A172 (cell line): ENCODE measurements at regions not wholly inside any gene's neighbourhood (a gene's known extent, or its start where the extent isn't known, plus 50 kb on each side); places are given as distances from the start of the nearest gene placed in this dataset.
A peak's percentile ranks its signal among the peaks of the same experiment; 100 is the strongest.
"Not testable (repeated sequence)": the region's sequence is repeated elsewhere in the genome, so short reads cannot be mapped to it uniquely, and the experiment has no call there.

ENCODE experiments used
- DNase-seq: peaks from one replicate; pipeline ENCODE4 v3.0.0-alpha.2; 2015; ENCODE audit warnings: low spot score

- DNase-seq, result no peak
These were observed 96.5 kb upstream of the HS6ST1 start for GRCh38 chr2:128414946-128415778.

DNA sequence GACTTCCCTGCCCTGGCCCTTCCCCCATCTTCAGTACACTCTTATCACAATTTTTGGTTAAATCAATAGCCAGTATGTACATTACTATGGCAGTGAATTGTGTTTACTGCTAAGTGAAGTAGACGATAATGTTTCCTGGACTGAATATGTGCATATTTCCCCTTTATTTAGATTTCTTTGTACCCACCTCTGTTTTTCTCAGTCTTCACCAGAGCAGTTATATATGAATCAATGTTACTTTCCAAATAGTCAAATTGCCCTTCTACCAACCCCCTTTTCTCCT is 97.1 kb upstream of the HS6ST1 start:
- no peak for DNase-seq

GRCh38 chr2:128416109-128416785 is 97.6 kb upstream of the HS6ST1 start:
- no peak for DNase-seq

DNA sequence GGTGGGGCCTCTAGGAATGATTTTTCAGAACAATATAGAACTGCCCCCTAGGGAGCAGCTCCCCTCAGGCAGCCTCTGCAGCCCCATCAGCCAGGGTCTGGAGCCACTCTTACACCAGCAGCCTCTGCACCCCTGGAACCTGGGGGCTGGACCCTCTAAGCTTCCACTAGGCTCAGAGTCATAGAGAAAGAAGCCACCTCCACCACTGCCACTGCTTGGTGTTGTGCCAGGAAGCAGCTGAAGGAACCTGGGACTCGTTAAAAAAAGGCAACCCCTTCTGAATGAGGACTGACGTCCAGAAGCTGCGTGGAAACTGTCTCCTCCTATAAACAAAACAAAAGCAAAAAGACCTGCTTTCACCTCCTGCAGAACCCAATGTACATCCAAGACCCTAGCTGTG is 98.1 kb upstream of the HS6ST1 start:
- no peak for DNase-seq

GRCh38 chr2:128417264-128417663 is 98.6 kb upstream of the HS6ST1 start:
- DNase-seq, result not testable (repeated sequence)

DNA sequence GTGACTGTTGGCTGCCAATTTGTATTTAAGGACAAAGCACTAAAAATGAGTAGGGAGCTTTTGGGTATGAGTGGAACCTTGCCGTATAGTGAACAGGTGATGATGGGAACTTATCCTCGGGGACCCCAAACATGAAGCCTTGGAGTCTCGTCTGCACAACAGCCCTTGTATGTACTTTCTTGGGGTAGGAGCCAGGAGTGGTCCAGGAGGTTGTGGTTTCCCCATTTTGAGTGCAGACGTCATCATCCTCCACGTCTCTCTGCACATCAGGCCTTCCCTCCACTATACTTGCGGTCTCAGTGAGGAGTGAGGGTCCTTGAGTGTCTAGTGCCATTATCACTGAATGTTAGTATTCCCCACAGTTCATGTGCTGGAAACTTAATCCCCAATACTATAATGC is 101.5 kb upstream of the HS6ST1 start:
- DNase-seq, result no peak

DNA sequence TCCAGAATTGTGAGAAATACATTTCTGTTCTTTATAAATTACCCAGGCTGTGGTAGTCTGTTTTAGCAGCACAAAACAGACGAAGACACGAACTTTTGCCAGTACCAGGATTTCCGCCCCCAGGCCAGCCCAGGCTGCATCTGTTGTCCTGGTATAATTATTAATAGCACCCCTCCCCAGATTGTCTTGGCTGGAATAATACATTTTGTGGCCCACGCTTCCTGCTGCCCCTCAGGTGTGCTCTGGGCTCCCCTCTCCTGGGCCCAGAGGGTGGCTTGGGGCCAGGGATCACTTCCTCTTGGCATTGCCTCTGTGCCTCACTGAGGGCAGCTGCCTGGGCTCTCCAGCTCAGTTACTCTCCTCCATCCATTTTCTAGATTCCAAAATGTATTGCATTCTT is 102.1 kb upstream of the HS6ST1 start:
- DNase-seq, result no peak

- DNase-seq, result no peak
These were observed 102.6 kb upstream of the HS6ST1 start for GRCh38 chr2:128421286-128421685.

GRCh38 chr2:128421861-128422311 is 103.2 kb upstream of the HS6ST1 start:
- DNase-seq, result no peak

- DNase-seq, result peak; percentile 61
These were observed 103.9 kb upstream of the HS6ST1 start for GRCh38 chr2:128422571-128422970.

DNA sequence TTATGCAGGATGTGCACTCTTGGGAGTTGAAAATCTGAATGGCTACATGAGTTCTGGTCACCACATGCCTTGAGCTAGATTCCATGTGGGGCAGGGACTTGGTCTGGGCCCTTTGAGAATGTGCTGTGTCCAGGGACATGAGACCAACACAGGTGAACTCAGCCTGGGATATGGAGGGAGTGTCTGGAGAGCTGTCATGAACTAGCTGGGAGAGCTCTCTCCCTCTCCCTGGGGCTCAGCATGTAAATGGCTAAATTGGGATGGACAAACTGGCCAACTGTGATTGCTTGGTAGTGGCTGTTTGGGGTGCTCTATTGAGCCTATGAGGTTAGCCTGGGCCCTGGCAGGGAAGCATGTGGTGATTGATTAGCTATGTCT is 105.1 kb upstream of the HS6ST1 start:
- no peak for DNase-seq

- no peak for DNase-seq
These were observed 105.9 kb upstream of the HS6ST1 start for GRCh38 chr2:128424406-128425171.

- DNase-seq, result no peak
These were observed 106.5 kb upstream of the HS6ST1 start for GRCh38 chr2:128425216-128425615.

DNA sequence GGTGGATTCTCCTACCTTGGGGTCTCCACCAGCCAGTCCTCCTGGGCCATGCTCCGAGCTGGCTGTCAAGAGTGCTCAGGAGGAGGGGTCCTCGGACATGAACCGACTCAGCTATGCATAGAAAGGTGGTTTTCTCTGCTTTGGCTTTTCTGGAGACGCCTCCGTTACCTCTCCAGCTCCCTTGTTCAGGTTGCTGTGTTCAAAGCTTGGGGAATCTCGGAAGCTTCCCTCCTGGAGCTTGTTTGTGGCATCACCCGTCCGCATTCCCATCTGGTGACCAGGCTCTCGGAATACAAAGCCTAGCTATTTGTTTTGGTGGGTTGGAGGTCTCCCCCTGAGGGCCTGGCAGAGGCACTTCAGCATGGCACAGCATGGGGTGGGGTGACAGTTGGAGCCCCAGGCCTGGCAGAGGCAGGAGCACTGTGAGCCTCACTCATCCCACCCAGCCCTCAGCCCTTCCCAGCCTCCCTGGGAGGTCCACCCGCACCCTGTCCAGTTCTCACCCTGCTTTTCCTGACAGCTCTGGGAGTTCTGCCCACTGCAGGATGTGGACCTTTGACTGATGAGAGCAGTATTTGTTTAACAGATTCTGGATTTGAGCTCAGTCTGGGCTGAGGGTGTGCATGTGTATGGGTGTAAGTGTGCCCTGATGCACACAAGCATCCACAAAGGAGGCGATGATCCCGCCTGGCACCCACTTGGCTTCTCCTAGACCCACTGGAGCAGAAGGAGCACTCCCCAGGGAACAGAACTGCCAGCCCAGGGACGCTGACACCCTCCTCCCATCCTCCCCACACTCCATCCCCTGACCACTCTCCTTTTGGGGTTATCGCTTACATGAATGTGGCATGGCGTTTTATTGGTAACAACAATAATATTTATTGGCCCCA is 107.3 kb upstream of the HS6ST1 start:
- peak; percentile 22 for DNase-seq

GRCh38 chr2:128427413-128427755 is 108.7 kb upstream of the HS6ST1 start:
- no peak for DNase-seq

GRCh38 chr2:128428415-128428814 is 109.7 kb upstream of the HS6ST1 start:
- no peak for DNase-seq

DNA sequence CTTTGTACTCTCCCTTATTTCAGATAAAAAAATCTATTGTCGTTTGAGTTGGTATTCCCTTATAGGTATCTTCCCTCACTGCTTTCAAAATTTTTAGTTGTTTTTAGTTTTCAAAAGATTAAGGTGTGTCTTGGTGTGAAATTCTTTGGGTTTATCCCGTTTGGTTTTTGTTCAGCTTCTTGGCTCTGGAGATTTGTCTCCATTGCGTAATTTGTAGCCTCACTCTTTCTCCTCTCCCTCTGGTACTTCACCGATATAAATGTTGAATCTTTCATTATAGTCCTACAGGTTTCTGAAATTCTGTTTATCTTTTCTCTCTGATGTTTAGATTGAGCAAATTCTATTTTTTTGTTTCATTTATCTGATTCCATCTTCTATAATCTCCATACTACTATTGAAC is 113.8 kb upstream of the HS6ST1 start:
- DNase-seq, result no peak

DNA sequence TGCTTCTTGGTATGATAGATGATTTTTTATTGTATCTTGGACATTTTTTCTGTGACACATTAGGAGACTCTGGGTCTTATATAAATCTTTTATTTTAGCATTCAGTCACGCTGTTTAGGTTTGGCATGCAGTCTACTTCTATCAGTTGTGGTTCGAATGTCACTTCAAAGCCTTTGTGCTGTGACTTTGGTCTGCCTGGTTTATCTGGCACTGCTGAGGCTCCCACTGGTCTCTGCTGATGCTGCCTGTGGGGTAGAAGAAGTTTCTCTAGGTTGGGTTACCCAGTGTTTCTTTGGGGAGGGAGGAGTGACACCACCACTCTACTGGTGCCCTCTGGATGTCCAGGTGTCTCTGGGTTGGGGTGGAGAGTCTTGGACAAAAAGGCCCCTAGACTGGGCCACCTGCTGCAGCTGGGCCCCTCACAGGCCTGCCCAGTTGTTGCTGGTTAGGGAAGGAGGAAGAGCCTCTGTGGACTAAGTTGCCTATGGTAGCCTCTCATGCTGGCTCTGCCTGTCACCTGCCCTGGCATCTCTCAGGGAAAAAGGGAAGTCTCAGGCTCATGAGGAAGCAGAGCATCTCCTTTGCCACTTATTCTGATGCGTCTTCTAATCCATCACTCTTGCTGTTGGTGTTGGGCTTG is 115.4 kb upstream of the HS6ST1 start:
- DNase-seq, result no peak

DNA sequence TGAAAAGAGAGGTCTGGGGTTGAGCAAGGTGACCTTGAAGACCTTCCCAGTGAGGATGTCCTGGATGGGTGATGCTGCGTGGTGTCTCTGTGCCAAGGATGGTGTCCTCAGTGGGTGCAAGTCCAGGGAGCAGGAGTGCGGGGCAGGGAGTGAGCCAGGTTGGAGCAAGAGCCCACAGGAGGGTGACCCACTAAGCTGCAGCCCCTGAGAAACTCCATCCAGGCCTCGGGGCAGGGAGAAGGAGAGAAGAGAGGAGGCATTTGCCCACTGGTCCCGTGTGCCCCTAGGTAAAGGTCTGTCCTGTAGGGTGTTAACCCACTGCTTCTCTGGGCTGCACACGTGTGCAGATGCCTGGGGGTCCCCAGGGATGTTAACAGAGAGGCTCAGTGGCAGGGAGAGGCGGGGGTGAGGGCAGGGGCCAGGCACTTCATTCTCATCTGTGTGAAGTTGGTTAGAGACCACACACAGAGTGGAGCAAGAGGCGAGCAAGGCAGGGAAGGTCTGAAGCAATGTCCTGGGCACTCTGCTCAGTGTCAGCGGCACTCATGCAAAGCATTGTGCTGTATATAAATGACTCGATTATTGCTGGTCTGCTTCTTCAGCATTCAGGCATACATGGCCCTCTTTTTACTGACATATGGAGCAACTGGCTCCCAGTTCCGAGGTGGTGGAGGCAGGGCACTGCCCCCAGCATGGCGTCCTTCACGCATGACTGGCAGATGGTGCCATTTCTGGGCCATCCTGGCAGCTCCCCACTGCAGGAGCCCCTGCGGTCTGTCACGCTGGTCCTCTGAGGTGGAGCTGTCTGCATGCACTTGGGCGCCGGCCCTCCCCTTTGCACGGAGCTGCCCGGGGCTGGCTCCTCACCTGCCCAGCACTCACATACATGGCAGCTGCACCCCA is 117.2 kb upstream of the HS6ST1 start:
- DNase-seq, result no peak

- no peak for DNase-seq
These were observed 118.0 kb upstream of the HS6ST1 start for GRCh38 chr2:128436479-128437203.
